Stimulated activated CD4-positive, alpha-beta T cell treated with anti-CD3 and anti-CD28 coated beads, Interleukin-4, amount 100 ng/mL, for 48 hours (primary cell): ENCODE measurements at regions not wholly inside any gene's neighbourhood (a gene's known extent, or its start where the extent isn't known, plus 50 kb on each side); places are given as distances from the start of the nearest gene placed in this dataset.
A peak's percentile ranks its signal among the peaks of the same experiment; 100 is the strongest.
"Not testable (repeated sequence)": the region's sequence is repeated elsewhere in the genome, so short reads cannot be mapped to it uniquely, and the experiment has no call there.

Experiments used
- DNase-seq, 2 donors: peaks; one replicate each; pipeline ENCODE4 v3.0.0-alpha.2; 2020; ENCODE audit warnings: low read depth in 2 of 2

GRCh38 chr17:14427900-14428647 is 127.2 kb downstream of the HS3ST3B1 start:
- DNase-seq = peak; percentile 4 to 12

GRCh38 chr17:14423156-14423555 is 122.3 kb downstream of the HS3ST3B1 start:
- DNase-seq = not testable (repeated sequence)

- no peak for DNase-seq
These were observed 116.5 kb downstream of the HS3ST3B1 start for GRCh38 chr17:14417336-14417735.

GRCh38 chr17:14409292-14409691 is 108.4 kb downstream of the HS3ST3B1 start:
- no peak for DNase-seq

GRCh38 chr17:14407541-14407940 is 106.7 kb downstream of the HS3ST3B1 start:
- DNase-seq = no peak

- no peak for DNase-seq
These were observed 104.3 kb downstream of the HS3ST3B1 start for GRCh38 chr17:14405189-14405588.
